WI38 (cell line): ENCODE measurements at regions not wholly inside any gene's neighbourhood (a gene's known extent, or its start where the extent isn't known, plus 50 kb on each side); places are given as distances from the start of the nearest gene placed in this dataset.
"Not testable (repeated sequence)": the region's sequence is repeated elsewhere in the genome, so short reads cannot be mapped to it uniquely, and the experiment has no call there.

Experiments
- H3K4me3 ChIP-seq: 2 replicates; pipeline ENCODE4 v1.5.1; 2011; ENCODE audit warnings: low read depth, mild to moderate bottlenecking, control low read depth, low read length
- CTCF ChIP-seq: IDR thresholded peaks from 2 replicates; pipeline ENCODE4 v1.5.1; 2012; ENCODE audit warnings: low read depth, mild to moderate bottlenecking, control low read depth, low read length

GRCh38 chr3:81336470-81336869 is 425.0 kb downstream of the GBE1 start:
- TF ChIP-seq CTCF, result no peak
- no peak overlapping the region for H3K4me3 ChIP-seq

DNA sequence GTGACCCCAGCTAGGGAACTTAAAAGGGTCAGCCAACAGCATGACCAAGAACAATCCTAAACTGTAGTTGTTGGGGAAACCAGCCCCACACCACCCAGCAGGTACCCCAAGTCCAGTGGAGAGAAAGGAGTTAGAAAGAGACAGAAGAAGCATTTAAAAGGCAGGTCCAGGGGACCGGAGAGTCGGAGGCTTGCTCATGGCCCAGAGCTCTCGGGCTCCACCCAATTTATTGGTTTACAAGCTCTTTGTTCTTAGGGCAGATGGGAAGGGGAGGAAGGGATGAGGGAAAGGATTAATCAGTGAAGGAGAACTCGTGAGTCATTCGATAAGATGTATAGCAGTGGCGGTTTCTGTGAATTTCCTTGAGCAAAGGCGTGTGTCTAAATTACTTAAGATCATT is 431.6 kb downstream of the GBE1 start:
- H3K4me3 ChIP-seq, result not testable (repeated sequence)

- no peak overlapping the region for H3K4me3 ChIP-seq
- no peak for TF ChIP-seq CTCF
Observed at GRCh38 chr3:81326245-81326644, 435.2 kb downstream of the GBE1 start.

- H3K4me3 ChIP-seq, result no peak overlapping the region
- no peak for TF ChIP-seq CTCF
Observed at GRCh38 chr3:81320862-81321261, 440.6 kb downstream of the GBE1 start.

DNA sequence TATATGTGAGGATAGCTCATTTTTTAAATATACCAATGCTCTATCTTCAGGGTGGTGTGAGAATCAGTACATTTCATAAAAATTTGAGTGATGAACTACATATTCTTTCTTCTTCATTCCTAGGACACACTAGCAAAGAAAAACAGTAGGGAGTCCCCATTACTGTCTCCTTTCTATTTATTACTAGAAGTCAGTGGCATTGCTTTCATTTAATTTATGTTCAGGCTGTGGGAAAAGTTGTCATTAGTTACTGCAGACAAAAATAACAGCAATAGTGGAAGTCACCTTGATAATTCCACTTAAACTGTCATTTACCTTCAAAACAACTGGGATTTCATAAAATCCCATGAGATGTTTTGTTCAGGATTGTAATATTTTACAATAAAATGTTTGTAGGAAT is 446.4 kb downstream of the GBE1 start:
- TF ChIP-seq CTCF, result no peak
- H3K4me3 ChIP-seq, result no peak overlapping the region

- no peak for TF ChIP-seq CTCF
Observed at GRCh38 chr3:81311321-81311720, 450.1 kb downstream of the GBE1 start.

DNA sequence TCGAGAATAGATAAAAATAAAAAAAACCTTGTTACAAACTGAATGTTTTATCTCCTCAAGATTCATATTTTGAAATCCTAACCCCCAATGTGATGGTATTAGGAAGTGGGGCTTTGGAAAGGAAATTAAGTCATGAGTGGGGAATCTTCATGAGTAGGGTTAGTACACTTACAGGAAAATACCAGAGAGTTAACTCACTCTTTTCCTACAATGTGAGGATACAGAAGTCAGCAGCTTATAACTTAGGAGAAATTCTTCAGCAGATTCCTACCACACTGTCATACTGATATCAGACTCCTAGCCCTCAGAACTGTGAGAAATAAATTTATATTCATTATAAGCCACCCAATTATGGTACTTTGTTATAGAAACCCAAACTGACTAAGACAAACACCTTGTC is 453.1 kb downstream of the GBE1 start:
- no peak for TF ChIP-seq CTCF
- H3K4me3 ChIP-seq, result no peak overlapping the region

More at GRCh38 chr3:81311321-81311720, 450.1 kb downstream of the GBE1 start:
- no peak overlapping the region for H3K4me3 ChIP-seq

DNA sequence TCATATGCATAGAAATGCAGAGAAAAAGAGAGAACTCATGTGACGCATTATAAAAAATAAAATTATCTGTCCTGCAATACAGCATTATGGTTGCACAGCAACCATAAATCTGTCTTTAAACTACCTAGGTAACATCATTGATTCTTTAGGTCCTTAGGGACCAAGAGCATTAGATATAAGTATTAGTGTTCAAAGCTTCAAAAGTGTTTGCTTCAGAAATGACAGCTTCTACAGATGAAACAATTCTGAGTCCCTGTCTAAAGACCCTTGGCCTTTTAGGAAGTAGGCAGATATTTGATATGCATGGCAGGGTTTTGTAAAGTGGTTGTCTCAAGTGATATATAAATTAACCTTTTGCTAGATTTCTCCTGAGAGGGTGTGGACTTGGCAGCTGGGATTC is 454.2 kb downstream of the GBE1 start:
- no peak for TF ChIP-seq CTCF
- no peak overlapping the region for H3K4me3 ChIP-seq
